GM21360 (cell line): ENCODE measurements at regions not wholly inside any gene's neighbourhood (a gene's known extent, or its start where the extent isn't known, plus 50 kb on each side); places are given as distances from the start of the nearest gene placed in this dataset.

Source experiments
- ATAC-seq: cut with Tn5 transposase; IDR thresholded peaks from one replicate; pipeline ENCODE4 v1.9.1; 2021; ENCODE audit warnings: mild to moderate bottlenecking, moderate library complexity; ENCODE audit not compliant: unreplicated experiment

DNA sequence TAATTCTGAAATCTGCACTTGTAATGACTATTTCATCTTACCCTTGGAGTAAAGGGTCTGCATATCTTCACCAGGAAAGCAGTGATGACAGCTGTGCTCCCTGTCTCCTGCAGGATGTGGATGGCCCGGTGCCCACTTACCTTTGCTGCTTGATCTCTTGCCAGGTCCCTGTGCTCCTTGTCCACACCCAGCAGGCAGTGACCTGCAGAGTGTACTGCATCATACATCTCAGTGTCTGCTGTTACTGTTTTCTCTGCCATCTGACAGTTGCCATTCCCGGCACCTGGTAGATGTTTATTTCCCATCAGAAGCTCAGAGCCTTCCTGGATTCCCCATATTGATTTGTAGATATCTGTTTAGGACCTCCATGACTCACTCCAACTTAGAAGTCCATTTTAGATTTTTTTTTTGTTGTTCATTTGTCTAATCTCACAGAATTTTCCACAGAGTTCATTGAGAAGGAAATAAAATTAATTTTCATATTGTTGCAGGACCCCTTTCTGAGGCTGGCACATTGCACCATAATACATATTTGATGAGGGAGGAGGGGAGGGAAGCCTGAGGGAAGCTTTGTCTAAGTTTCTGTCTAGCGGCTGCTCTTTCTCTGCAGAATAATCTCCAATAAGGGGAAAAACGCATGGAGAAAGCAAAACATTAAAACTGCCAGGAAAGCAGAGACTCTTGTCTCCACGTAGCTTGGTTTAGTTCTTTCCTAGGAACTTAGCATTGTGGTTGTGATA is 697.5 kb upstream of the RAB6C start:
- ATAC-seq = no peak

DNA sequence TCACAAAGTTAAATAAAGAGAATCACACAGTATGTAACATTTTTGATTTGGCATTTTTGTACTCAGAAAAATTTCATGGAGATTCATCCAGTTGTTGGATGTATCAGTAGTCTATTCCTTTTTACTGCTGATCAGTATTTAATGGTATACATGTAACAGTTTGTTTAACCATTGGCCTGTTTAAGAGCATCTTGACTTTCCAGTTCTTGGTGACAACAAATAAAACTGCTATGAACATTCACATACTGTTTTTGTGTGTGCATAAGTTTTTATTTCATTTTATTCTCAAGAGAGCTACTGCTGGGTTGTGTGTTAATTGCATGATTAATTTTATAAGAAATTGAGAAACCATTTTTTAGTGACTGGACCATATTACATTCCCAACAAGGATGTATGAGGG is 694.5 kb upstream of the RAB6C start:
- no peak for ATAC-seq

DNA sequence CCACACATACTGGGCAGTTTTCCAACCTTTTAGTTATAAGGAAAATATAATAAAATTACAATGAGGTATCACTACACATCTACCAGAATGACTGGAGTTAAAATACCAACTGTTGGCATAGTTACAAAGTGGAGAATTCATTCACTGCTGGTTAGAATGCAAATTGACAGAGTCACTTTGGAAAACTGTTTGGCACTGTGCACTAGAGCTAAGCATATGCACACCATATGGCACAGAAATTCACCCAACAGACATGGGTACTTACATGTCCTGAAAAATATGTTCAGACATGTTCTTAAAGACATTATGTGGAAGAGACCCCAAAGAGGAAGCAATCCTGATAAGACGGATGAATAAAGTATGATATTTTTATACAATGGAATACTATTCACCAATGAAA is 686.1 kb upstream of the RAB6C start:
- ATAC-seq = no peak

- no peak for ATAC-seq
Observed at GRCh38 chr2:129296396-129296795, 683.1 kb upstream of the RAB6C start.

DNA sequence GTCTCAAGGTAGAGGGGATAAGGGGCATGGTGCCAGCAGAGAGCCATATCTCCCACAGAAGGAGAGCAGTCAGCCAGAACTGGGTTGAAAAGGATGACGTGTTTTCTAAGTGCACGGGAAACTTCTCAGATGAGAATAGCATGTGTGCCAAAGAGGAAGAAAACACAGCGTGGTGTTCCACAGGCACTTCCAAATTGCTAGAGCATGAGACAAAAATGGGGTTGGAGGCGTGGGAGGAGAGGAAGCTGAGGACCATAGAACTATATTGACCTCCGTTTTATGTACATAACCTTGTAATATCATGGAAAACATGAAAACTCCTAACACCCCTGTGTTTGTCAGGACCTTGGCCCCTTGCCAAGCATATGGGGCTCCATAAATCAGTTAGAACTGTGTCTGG is 682.7 kb upstream of the RAB6C start:
- no peak for ATAC-seq

GRCh38 chr2:129297430-129297829 is 682.0 kb upstream of the RAB6C start:
- no peak for ATAC-seq

DNA sequence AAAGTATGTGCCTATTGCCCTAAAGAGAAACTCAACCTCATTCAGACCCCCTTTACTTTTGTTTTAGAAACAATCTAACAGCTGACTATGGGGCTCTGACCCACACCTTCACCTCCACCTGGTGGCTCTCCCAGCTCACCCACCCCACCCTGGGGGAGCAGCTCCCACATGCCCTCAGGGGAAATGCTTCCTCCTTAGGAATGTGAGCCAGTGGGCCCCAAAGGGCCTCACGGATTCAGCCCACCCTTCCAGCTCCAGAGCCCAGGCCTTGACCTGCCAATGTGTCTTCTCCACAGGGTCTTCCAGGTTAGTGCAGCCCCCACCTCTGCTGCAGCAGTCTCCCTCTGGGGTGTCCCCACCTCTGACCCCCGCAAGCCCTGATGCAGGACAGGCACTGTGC is 680.1 kb upstream of the RAB6C start:
- no peak for ATAC-seq

DNA sequence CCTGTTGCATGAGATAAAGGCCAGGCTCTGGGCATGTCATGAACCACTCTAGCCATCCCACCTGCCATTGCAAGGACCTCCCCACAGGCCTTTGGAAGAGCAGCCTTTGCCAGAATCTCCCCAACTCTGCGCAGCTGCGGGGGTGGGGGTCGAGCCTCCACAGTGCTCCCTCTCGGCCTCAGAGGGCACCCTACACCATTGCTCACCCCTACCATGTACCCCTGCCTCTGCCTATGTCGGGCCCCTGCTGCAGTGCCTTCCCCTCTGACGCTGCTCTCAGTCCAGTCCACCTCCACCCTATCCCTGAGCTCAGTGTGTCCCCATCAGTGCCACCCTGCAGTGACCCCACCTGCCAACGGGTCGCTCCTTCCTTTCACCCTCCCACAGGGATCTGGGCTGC is 679.7 kb upstream of the RAB6C start:
- ATAC-seq = no peak

GRCh38 chr2:129300456-129300855 is 679.0 kb upstream of the RAB6C start:
- ATAC-seq = no peak

DNA sequence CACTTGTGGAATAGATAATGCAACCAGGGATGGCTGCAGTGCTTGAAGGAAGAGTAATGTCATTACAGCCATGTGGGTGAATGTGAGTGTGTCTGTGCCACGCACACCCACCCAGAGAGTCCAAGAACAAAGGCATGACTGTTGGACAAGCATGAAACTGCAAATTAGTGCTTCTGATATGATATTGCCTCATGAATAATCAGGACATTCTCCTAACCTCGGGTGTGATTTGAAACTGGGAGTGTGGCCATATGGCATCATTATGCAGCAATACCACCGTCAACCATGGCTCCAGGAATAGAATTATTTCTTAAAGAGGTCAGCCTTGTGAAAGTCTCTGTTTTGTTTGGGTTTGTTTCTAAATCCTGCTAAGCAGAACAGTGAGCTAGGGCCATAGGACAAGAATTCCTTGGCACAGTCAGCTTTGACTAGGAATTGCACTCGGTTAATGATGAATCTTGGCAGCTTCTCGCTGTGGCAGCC is 678.0 kb upstream of the RAB6C start:
- ATAC-seq = no peak

- no peak for ATAC-seq
Observed at GRCh38 chr2:129302106-129302505, 677.4 kb upstream of the RAB6C start.

DNA sequence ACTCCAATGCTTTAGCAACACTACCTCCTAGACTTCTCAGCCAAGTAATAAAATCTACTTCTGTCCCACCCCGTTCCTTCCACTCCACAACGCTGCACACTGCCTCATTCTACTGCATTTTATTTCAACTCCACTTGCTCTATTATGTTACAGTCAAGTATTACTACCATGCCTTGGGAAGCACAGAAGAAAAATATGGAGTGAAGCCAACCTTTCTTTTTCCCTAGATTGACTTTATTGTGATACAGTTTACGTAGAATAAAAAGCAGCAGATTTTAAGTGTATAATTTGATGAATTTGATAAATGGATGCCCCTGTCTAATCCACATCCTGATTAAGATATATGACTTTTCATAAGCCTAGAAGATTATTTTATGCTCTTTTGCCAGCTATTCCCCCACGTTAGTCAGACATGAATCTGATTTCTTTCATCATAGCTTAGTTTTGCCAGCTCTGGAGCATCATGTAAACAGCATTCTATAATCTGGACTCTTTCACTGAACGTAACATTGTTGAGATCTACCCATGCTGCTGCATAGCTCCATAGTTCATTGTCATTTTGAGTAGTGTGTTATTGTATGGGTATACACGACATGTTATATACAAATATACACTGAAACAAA is 676.8 kb upstream of the RAB6C start:
- ATAC-seq = no peak

GRCh38 chr2:129314120-129314519 is 665.3 kb upstream of the RAB6C start:
- ATAC-seq = no peak

DNA sequence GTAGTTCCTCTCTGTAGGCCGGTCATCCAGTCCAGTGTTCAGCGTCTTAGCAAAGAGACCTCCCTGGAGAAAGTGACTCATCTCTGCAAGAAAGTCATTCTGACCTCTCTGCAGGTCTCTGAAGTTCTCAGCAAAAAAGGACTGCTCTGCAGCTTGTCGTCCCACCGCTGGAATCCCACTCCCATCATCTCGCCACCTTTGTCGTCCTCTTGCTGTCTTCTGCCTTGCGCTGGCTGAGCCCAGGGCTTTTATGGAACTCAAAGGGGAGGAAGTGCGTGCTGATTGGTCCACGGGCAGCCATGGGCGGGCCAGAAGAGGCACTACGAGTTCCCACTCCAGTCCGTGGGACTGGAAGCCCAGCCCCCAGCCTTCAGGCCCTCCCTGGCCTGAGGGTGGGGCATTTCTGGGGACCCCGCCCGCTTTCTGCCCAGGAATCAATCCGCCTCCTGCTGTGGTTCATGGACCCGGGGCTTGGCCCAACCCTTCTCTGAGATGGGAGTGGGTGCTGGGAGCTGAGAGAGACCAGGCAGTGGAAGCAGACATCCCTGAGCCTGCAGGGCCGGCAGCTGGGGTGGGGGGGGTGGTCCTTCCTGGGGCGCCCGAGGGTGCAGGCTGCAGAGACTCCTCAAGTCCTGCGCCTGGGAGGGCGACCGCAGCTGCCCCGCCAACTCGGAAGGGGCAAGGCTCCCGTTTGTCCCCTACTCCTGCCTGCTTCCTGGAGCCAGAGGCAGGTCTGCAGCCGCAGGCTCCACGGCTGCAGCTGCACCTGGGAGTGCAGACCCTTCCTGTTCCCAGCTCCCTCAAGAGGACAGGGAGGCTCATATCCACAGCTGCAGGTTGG is 660.7 kb upstream of the RAB6C start:
- ATAC-seq = no peak

- no peak for ATAC-seq
Observed at GRCh38 chr2:129319422-129319717, 660.1 kb upstream of the RAB6C start.

DNA sequence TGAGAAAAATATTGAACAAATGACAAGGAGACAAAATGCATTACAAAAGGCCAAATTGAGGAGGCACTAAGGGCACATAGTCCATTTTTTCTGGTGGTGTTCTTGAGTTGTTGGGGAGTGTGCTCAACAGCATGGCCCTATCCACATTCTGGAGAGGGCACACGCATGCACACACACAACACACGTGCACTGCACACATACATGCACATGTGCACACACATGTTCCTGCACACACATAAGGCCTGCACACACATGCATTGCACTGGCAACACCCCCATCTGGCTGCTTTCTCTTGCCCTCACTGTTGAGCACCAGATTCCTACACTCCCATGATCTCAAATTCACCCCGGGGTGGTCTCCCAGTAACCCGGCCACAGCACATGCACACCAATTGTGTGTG is 659.2 kb upstream of the RAB6C start:
- ATAC-seq = no peak

GRCh38 chr2:129324349-129324748 is 655.1 kb upstream of the RAB6C start:
- ATAC-seq = no peak

DNA sequence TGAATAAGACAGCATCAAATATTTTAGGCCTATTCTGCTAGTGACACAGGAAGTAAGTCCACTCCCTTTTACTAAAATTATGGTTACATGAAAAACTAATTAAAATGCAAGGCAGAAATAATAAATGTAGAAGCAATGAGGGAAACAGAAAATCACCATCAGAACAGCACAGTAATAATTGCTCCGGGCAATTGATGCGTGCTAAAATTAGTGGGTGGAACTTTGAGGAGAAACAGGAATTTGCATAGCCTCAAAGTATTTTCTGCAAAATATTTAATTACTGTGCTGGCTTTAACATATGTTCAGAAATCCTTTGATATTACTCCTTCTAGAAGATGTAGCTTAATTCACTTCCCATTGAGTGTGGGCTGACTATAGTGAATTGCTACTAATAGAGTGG is 654.3 kb upstream of the RAB6C start:
- no peak for ATAC-seq

DNA sequence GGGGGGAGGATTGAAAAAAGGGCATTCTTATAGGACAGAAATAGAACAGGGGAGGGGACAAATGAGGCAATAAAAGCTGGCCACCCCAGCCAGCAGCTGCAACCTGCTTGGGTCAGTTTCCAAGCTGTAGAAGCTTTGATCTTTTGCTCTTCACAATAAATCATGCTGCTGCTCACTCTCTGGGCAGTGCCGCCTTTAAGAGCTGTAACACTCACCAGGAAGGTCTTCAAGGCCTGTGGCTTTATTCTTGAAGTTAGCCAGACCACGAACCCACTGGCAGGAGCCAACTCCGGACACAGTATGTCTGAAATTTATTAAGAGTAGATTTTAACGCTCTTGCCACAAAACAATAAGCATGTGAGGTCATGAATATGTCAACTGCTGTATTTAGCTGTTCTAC is 649.9 kb upstream of the RAB6C start:
- ATAC-seq = no peak

DNA sequence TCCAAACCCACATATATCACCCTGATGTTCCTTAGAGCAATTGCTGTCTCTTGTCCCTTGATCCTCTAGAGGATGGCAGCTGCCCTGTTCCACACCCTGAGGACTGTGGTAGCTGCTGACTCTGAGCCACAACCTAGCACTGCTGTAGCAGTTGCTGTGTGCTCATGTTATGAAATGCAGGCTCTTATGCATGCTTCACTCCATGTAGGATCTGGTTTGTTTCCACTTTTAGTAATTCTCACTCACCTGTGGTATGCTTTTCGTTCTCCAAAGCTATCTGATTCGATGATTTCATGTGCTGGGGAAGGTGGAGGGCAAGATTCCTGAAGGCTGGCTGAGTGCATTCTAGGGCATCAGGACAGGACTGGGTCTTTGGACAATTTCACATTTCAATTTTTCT is 649.0 kb upstream of the RAB6C start:
- ATAC-seq = no peak

- ATAC-seq = no peak
Observed at GRCh38 chr2:129331638-129332037, 647.8 kb upstream of the RAB6C start.

GRCh38 chr2:129334128-129334527 is 645.3 kb upstream of the RAB6C start:
- no peak for ATAC-seq
